Gastrocnemius medialis (tissue), 4 donors: ENCODE measurements at regions not wholly inside any gene's neighbourhood (a gene's known extent, or its start where the extent isn't known, plus 50 kb on each side); places are given as distances from the start of the nearest gene placed in this dataset.

ENCODE experiments used
- CTCF ChIP-seq, 5 experiments: fragments of 450-650 bp in 3 of 5; fragments of 200-600 bp in 2 of 5; sonication (generic) in 2 of 5; IDR thresholded peaks in 4 of 5; conservative IDR thresholded peaks in 1 of 5; 1 replicate in 4 of 5; 2 replicates in 1 of 5; pipeline ENCODE4 v1.5.1; 2016 to 2019; ENCODE audit warnings: antibody characterized with exemption in 5 of 5, mild to moderate bottlenecking in 3 of 5, moderate library complexity in 3 of 5
- POLR2A ChIP-seq, 2 donors: fragments of 450-650 bp; IDR thresholded peaks; one replicate each; pipeline ENCODE4 v1.6.1; 2017; ENCODE audit warnings: antibody characterized with exemption in 2 of 2, mild to moderate bottlenecking in 2 of 2, moderate library complexity in 2 of 2

- TF ChIP-seq CTCF (IDR thresholded peaks at IDR 0.05 in 4 of 5, conservative IDR thresholded peaks at IDR 0.05 in 1 of 5), result no peak
- no peak for TF ChIP-seq POLR2A (IDR thresholded peaks at IDR 0.05)
Measured at GRCh38 chr4:147313108-147313507, 167.8 kb upstream of the EDNRA start.
